Esophagus muscularis mucosa (tissue), 4 donors: ENCODE measurements at regions not wholly inside any gene's neighbourhood (a gene's known extent, or its start where the extent isn't known, plus 50 kb on each side); places are given as distances from the start of the nearest gene placed in this dataset.

ENCODE experiments used
- EP300 ChIP-seq: sonication (generic); formaldehyde crosslinking; IDR thresholded peaks from one replicate; pipeline ENCODE4 v1.6.1; 2017; ENCODE audit warnings: antibody characterized with exemption
- POLR2A ChIP-seq: fragments of 450-650 bp; IDR thresholded peaks from one replicate; pipeline ENCODE4 v1.6.1; 2017; ENCODE audit warnings: antibody characterized with exemption, moderate library complexity, mild to moderate bottlenecking, low read depth
- TF ChIP-seq, protein P1 (sequence below), 3 experiments: fragments of 200-600 bp in 2 of 3; fragments of 450-650 bp in 1 of 3; sonication (generic) in 2 of 3; IDR thresholded peaks; one replicate each; pipeline ENCODE4 v1.5.1; 2017 to 2019; ENCODE audit warnings: antibody characterized with exemption in 3 of 3, mild to moderate bottlenecking in 2 of 3, moderate library complexity in 1 of 3

DNA sequence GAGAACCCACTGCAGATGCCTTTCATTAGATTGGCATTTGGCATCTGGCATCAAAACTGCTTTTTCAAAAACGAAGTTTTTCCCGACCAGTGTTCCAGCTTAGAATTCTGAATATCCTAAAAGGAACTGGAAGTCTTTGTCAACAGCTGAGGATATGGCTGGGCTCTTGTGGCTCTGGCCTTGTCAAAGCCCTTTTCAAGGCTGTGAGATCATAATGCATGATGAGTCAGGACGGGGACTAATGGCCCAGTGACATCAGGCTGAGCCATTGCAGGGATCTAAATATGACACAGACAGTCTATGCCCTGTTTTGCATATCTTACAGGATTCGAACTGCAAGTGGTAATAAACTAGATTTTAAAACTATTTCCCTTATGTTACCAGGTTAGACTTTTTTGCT, 306.4 kb downstream of the PTTG2 start:
- TF ChIP-seq, protein P1, sequence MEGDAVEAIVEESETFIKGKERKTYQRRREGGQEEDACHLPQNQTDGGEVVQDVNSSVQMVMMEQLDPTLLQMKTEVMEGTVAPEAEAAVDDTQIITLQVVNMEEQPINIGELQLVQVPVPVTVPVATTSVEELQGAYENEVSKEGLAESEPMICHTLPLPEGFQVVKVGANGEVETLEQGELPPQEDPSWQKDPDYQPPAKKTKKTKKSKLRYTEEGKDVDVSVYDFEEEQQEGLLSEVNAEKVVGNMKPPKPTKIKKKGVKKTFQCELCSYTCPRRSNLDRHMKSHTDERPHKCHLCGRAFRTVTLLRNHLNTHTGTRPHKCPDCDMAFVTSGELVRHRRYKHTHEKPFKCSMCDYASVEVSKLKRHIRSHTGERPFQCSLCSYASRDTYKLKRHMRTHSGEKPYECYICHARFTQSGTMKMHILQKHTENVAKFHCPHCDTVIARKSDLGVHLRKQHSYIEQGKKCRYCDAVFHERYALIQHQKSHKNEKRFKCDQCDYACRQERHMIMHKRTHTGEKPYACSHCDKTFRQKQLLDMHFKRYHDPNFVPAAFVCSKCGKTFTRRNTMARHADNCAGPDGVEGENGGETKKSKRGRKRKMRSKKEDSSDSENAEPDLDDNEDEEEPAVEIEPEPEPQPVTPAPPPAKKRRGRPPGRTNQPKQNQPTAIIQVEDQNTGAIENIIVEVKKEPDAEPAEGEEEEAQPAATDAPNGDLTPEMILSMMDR (IDR thresholded peaks at IDR 0.05), result no peak
- TF ChIP-seq EP300 (no peak), POLR2A (no peak)
